OCI-LY3 (cell line): ENCODE measurements at regions not wholly inside any gene's neighbourhood (a gene's known extent, or its start where the extent isn't known, plus 50 kb on each side); places are given as distances from the start of the nearest gene placed in this dataset.

Experiments
- EZH2phosphoT487 ChIP-seq: fragments of 200-600 bp; shearing (Covaris generic); IDR thresholded peaks from 2 replicates; pipeline ENCODE4 v1.6.1; 2018; ENCODE audit warnings: antibody characterized with exemption, mixed run types, low read depth
- TF ChIP-seq, protein P1 (sequence below): fragments of 200-600, 300-600 bp; sonication (generic); IDR thresholded peaks from 2 replicates; pipeline ENCODE4 v1.5.1; 2014; ENCODE audit warnings: antibody characterized with exemption, low read length, low read depth

- TF ChIP-seq, protein P1, sequence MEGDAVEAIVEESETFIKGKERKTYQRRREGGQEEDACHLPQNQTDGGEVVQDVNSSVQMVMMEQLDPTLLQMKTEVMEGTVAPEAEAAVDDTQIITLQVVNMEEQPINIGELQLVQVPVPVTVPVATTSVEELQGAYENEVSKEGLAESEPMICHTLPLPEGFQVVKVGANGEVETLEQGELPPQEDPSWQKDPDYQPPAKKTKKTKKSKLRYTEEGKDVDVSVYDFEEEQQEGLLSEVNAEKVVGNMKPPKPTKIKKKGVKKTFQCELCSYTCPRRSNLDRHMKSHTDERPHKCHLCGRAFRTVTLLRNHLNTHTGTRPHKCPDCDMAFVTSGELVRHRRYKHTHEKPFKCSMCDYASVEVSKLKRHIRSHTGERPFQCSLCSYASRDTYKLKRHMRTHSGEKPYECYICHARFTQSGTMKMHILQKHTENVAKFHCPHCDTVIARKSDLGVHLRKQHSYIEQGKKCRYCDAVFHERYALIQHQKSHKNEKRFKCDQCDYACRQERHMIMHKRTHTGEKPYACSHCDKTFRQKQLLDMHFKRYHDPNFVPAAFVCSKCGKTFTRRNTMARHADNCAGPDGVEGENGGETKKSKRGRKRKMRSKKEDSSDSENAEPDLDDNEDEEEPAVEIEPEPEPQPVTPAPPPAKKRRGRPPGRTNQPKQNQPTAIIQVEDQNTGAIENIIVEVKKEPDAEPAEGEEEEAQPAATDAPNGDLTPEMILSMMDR = no peak
- no peak for TF ChIP-seq EZH2phosphoT487
Observed at GRCh38 chr6:22069306-22069800, 227.5 kb downstream of the PRL start.
